HepG2 (cell line): ENCODE measurements at regions not wholly inside any gene's neighbourhood (a gene's known extent, or its start where the extent isn't known, plus 50 kb on each side); places are given as distances from the start of the nearest gene placed in this dataset.

Source experiments
- DPF2 ChIP-seq: sonication (generic); formaldehyde crosslinking; IDR thresholded peaks from 2 replicates; pipeline ENCODE4 v1.4.0; 2020; ENCODE audit warnings: mild to moderate bottlenecking, low read depth, missing genetic modification reagents, borderline replicate concordance
- HDAC2 ChIP-seq: sonication (generic); formaldehyde crosslinking; IDR thresholded peaks from 2 replicates; pipeline ENCODE4 v1.4.0; 2020; ENCODE audit warnings: missing genetic modification reagents
- JUN ChIP-seq: sonication (generic); formaldehyde crosslinking; IDR thresholded peaks from 2 replicates; pipeline ENCODE4 v1.4.0; 2020; ENCODE audit warnings: mild to moderate bottlenecking, missing genetic modification reagents
- POLR2A ChIP-seq, 2 experiments: IDR thresholded peaks; 2 replicates each; pipeline ENCODE4 v1.6.1; 2011; ENCODE audit warnings: low read depth in 2 of 2, low read length in 2 of 2, mild to moderate bottlenecking in 1 of 2, moderate library complexity in 1 of 2; ENCODE audit not compliant: insufficient read depth in 1 of 2
- SKIL ChIP-seq: sonication (generic); formaldehyde crosslinking; IDR thresholded peaks from 2 replicates; pipeline ENCODE4 v1.8.0; 2022; ENCODE audit warnings: missing genetic modification reagents, mild to moderate bottlenecking, moderate library complexity, borderline replicate concordance
- TFE3 ChIP-seq: IDR thresholded peaks from 2 replicates; pipeline ENCODE4 v1.6.1; 2016
- ZBTB25 ChIP-seq: IDR thresholded peaks from 2 replicates; pipeline ENCODE4 v1.6.1; 2018; ENCODE audit warnings: missing genetic modification reagents
- ZNF3 ChIP-seq: IDR thresholded peaks from 2 replicates; pipeline ENCODE4 v1.7.0; 2017; ENCODE audit warnings: inconsistent platforms
- ZNF761 ChIP-seq: sonication (generic); formaldehyde crosslinking; conservative IDR thresholded peaks from 2 replicates; pipeline ENCODE4 v1.4.0; 2020; ENCODE audit warnings: mild to moderate bottlenecking, missing genetic modification reagents

GRCh38 chr6:33904050-33904746 lies 100.4 kb upstream of the MLN start:
- no peak for TF ChIP-seq ZBTB25 (CRISPR knock-in tag)
- no peak for TF ChIP-seq ZNF3 (CRISPR knock-in tag)
- TF ChIP-seq POLR2A (IDR thresholded peaks at IDR 0.05; ENCODE audit: insufficient read depth in 1 of 2, low read depth in 2 of 2, low read length in 2 of 2) = no peak
- no peak for TF ChIP-seq HDAC2 (CRISPR knock-in tag)
- no peak for TF ChIP-seq JUN (CRISPR knock-in tag)
- TF ChIP-seq TFE3 (CRISPR knock-in tag) = no peak
- TF ChIP-seq SKIL (CRISPR knock-in tag) = no peak
- TF ChIP-seq ZNF761 = no peak
- no peak for TF ChIP-seq DPF2 (CRISPR knock-in tag)
